ENCODE measurements at regions not wholly inside any gene's neighbourhood (a gene's known extent, or its start where the extent isn't known, plus 50 kb on each side); places are given as distances from the start of the nearest gene placed in this dataset.
A peak's percentile ranks its signal among the peaks of the same experiment; 100 is the strongest.

GRCh38 chr4:138954428-138954827, 61.2 kb upstream of the NOCT start:
- H3K4me3 Mint-ChIP-seq: peak overlapping the region in 1 of 2 donors; percentile 69
- H3K9me3 ChIP-seq (replicated peaks in 1 of 2; ENCODE audit: control insufficient read depth in 1 of 2, insufficient read depth in 1 of 2, low read length in 2 of 2): no peaks in the 10 kb centered on the region
- H3K4me1 Mint-ChIP-seq: peaks cover 57% of the 10 kb centered on the region

DNA sequence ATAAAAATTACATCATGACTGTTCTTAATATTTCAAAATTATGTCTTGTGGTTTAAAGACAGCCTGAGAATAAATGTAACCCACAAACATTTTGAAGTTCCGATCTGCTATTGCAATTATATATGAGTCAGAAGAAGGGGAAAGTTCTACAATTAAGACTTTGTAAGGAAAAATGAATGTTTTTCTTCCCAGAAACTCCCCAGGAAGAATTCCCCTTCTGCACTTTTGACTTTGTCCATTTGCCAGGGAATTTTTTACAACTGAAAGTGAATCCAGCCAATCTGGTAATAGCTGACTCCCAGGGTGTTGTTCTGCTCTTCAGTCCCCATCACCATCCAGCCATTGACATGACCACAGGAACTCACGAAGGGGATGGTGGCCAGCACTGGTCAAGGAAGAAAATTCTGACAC, 61.6 kb upstream of the NOCT start:
- DNase-seq: peak; percentile 46 to 86 (median 72)
- WGBS (ENCODE audit: insufficient coverage): 0% methylated on average over 1 of the region's 2 CpGs

More at GRCh38 chr4:138954428-138954827, 61.2 kb upstream of the NOCT start:
- H3K27me3 ChIP-seq (ENCODE audit: control insufficient read depth in 2 of 2, insufficient read depth in 2 of 2, low read length in 2 of 2): no peaks in the 10 kb centered on the region
- peaks cover 0 to 2% of the 10 kb centered on the region in 2 donors for H3K36me3 Mint-ChIP-seq
- H3K36me3 ChIP-seq (replicated peaks in 1 of 2; ENCODE audit: control insufficient read depth in 1 of 2, insufficient read depth in 2 of 2, low read length in 2 of 2): no peaks in the 10 kb centered on the region
- H3K27me3 Mint-ChIP-seq (ENCODE audit: low read depth in 3 of 3): peaks cover 0 to 3% (median 1%) of the 10 kb centered on the region in 3 donors
- peak overlapping the region in 1 of 3 experiments; percentile 25 for H3K4me3 ChIP-seq (replicated peaks in 1 of 3; ENCODE audit: low read depth in 2 of 3, low read length in 3 of 3)
- peaks cover 53 to 54% of the 10 kb centered on the region in 2 donors for H3K4me1 ChIP-seq (ENCODE audit: control insufficient read depth in 1 of 2, insufficient read depth in 2 of 2, low read length in 2 of 2)
- no peaks in the 10 kb centered on the region for H4K20me1 ChIP-seq (ENCODE audit: insufficient read depth, low read length)
- no peak overlapping the region for H2AFZ ChIP-seq (ENCODE audit: insufficient read depth, low read depth, low read length, poor library complexity, severe bottlenecking)
- H3K9me3 Mint-ChIP-seq: peaks cover 0 to 2% (median 0%) of the 10 kb centered on the region in 7 donors
- no peak for TF ChIP-seq CTCF (IDR thresholded peaks at IDR 0.05)
- DNase-seq: no peak
- WGBS (ENCODE audit: insufficient coverage): no CpG with 5 or more reads among the region's 2 CpGs
- H3K27ac Mint-ChIP-seq: peak overlapping the region; percentile 83 to 93 (median 89)
- peak overlapping the region; percentile 36 for H3K4me2 ChIP-seq (replicated peaks; ENCODE audit: extremely low read depth, low read length, poor library complexity, severe bottlenecking)
- intact Hi-C loops (cut with micrococcal nuclease): loop anchor here (10.0 kb wide), 2 partner anchors 60 to 560 kb away; partner anchors contain the start of gene NOCT (in 1 of the 2)
- peak overlapping the region in 1 of 2 donors; percentile 62 for H3K27ac ChIP-seq (ENCODE audit: low read depth in 1 of 2, low read length in 2 of 2)
- no peaks in the 10 kb centered on the region for H3K79me2 ChIP-seq (ENCODE audit: insufficient read depth, low read length)
- H3K9ac ChIP-seq (ENCODE audit: insufficient read depth, low read length, poor library complexity, severe bottlenecking): no peak overlapping the region

More for the DNA sequence above, 61.6 kb upstream of the NOCT start:
- Histone ChIP-seq H3K9ac (ENCODE audit: insufficient read depth, low read length, poor library complexity, severe bottlenecking) (no peak overlapping the region), H2AFZ (ENCODE audit: insufficient read depth, low read depth, low read length, poor library complexity, severe bottlenecking) (no peak overlapping the region), H3K4me2 (replicated peaks; ENCODE audit: extremely low read depth, low read length, poor library complexity, severe bottlenecking) (peak overlapping the region; percentile 36), H4K20me1 (ENCODE audit: insufficient read depth, low read length) (no peaks in the 10 kb centered on the region), H3K9me3 (replicated peaks in 1 of 2; ENCODE audit: control insufficient read depth in 1 of 2, insufficient read depth in 1 of 2, low read length in 2 of 2) (no peaks in the 10 kb centered on the region), H3K27me3 (ENCODE audit: control insufficient read depth in 2 of 2, insufficient read depth in 2 of 2, low read length in 2 of 2) (no peaks in the 10 kb centered on the region), H3K4me3 (replicated peaks in 1 of 3; ENCODE audit: low read depth in 2 of 3, low read length in 3 of 3) (peak overlapping the region in 1 of 3 experiments; percentile 25), H3K27ac (ENCODE audit: low read depth in 1 of 2, low read length in 2 of 2) (peak overlapping the region in 1 of 2 donors; percentile 62), H3K36me3 (replicated peaks in 1 of 2; ENCODE audit: control insufficient read depth in 1 of 2, insufficient read depth in 2 of 2, low read length in 2 of 2) (no peaks in the 10 kb centered on the region), H3K79me2 (ENCODE audit: insufficient read depth, low read length) (no peaks in the 10 kb centered on the region), H3K4me1 (ENCODE audit: control insufficient read depth in 1 of 2, insufficient read depth in 2 of 2, low read length in 2 of 2) (peaks cover 49% of the 10 kb centered on the region in 2 donors)
- intact Hi-C loops (cut with micrococcal nuclease): loop anchor here (10.0 kb wide), 2 partner anchors 61 to 559 kb away; partner anchors contain the start of gene NOCT (in 1 of the 2)
- Mint-ChIP-seq H3K27me3 (ENCODE audit: low read depth in 3 of 3) (peaks cover 0 to 3% (median 1%) of the 10 kb centered on the region in 3 donors), H3K36me3 (peaks cover 0 to 2% of the 10 kb centered on the region in 2 donors), H3K9me3 (peaks cover 0 to 2% (median 0%) of the 10 kb centered on the region in 7 donors), H3K4me3 (peak overlapping the region in 1 of 2 donors; percentile 69), H3K4me1 (peaks cover 52% of the 10 kb centered on the region), H3K27ac (peak overlapping the region; percentile 83 to 93 (median 89))
- no peak for TF ChIP-seq CTCF (IDR thresholded peaks at IDR 0.05)

Data from CD14-positive monocyte (primary cell).